ENCODE measurements at regions not wholly inside any gene's neighbourhood (a gene's known extent, or its start where the extent isn't known, plus 50 kb on each side); places are given as distances from the start of the nearest gene placed in this dataset.

GRCh38 chr13:84962141-84962750 lies 837.0 kb downstream of the SLITRK6 start:
- no peak for TF ChIP-seq CTCF (IDR thresholded peaks at IDR 0.05)
- TF ChIP-seq POLR2A (IDR thresholded peaks at IDR 0.05), result no peak
- TF ChIP-seq POLR2AphosphoS5 (IDR thresholded peaks at IDR 0.05), result no peak

All from breast epithelium (tissue), 3 donors.